PFSK-1 (cell line): ENCODE measurements at regions not wholly inside any gene's neighbourhood (a gene's known extent, or its start where the extent isn't known, plus 50 kb on each side); places are given as distances from the start of the nearest gene placed in this dataset.

Experiments
- FOXP2 ChIP-seq: optimal IDR thresholded peaks from 2 replicates; pipeline ENCODE3; 2011; ENCODE audit warnings: borderline replicate concordance, control low read depth, inconsistent platforms; ENCODE audit not compliant: insufficient read depth; ENCODE audit errors: extremely low read length, extremely low read depth
- POLR2AphosphoS5 ChIP-seq: IDR thresholded peaks from 2 replicates; pipeline ENCODE4 v1.6.1; 2012; ENCODE audit warnings: low read depth, mild to moderate bottlenecking, control low read depth, low read length, moderate library complexity
- SIN3A ChIP-seq: IDR thresholded peaks from 2 replicates; pipeline ENCODE4 v1.6.1; 2012; ENCODE audit warnings: mild to moderate bottlenecking, low read length, moderate library complexity, borderline replicate concordance; ENCODE audit not compliant: insufficient read depth
- TAF1 ChIP-seq: IDR thresholded peaks from 2 replicates; pipeline ENCODE4 v1.6.1; 2012; ENCODE audit warnings: low read length, control low read depth, borderline replicate concordance; ENCODE audit not compliant: insufficient read depth
- TF ChIP-seq, protein P1 (sequence below), 2 experiments: IDR thresholded peaks; 2 replicates each; pipeline versions ENCODE4 v1.6.1 to v1.8.0; 2011 to 2012; ENCODE audit warnings: low read depth in 2 of 2, low read length in 2 of 2, control low read depth in 1 of 2, inconsistent platforms in 1 of 2, mild to moderate bottlenecking in 1 of 2, moderate library complexity in 1 of 2; ENCODE audit not compliant: insufficient read depth in 1 of 2

DNA sequence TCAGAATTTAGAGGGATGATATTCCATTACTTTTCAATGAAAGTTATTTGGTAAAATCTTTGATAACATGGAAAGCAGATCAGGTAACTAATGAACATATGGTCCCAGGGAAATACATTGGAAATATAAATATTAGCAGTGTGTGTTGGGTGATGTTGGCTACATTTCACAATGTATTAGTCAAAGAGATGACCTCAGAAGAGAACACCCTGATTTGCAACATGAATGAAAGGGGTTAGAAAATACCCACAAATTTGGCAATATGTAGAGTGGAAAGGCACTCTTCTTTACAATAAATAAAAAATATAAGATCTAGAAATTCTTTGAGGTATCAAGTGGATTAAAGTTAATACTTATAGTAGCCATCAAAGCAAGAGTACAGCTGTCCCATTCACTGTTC, 606.7 kb downstream of the PSAT1 start:
- TF ChIP-seq, protein P1, sequence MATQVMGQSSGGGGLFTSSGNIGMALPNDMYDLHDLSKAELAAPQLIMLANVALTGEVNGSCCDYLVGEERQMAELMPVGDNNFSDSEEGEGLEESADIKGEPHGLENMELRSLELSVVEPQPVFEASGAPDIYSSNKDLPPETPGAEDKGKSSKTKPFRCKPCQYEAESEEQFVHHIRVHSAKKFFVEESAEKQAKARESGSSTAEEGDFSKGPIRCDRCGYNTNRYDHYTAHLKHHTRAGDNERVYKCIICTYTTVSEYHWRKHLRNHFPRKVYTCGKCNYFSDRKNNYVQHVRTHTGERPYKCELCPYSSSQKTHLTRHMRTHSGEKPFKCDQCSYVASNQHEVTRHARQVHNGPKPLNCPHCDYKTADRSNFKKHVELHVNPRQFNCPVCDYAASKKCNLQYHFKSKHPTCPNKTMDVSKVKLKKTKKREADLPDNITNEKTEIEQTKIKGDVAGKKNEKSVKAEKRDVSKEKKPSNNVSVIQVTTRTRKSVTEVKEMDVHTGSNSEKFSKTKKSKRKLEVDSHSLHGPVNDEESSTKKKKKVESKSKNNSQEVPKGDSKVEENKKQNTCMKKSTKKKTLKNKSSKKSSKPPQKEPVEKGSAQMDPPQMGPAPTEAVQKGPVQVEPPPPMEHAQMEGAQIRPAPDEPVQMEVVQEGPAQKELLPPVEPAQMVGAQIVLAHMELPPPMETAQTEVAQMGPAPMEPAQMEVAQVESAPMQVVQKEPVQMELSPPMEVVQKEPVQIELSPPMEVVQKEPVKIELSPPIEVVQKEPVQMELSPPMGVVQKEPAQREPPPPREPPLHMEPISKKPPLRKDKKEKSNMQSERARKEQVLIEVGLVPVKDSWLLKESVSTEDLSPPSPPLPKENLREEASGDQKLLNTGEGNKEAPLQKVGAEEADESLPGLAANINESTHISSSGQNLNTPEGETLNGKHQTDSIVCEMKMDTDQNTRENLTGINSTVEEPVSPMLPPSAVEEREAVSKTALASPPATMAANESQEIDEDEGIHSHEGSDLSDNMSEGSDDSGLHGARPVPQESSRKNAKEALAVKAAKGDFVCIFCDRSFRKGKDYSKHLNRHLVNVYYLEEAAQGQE (IDR thresholded peaks at IDR 0.05; ENCODE audit: insufficient read depth in 1 of 2, low read depth in 2 of 2, low read length in 2 of 2): no peak
- TF ChIP-seq SIN3A (no peak), TAF1 (no peak), POLR2AphosphoS5 (no peak), FOXP2 (no peak)
